ENCODE measurements at regions not wholly inside any gene's neighbourhood (a gene's known extent, or its start where the extent isn't known, plus 50 kb on each side); places are given as distances from the start of the nearest gene placed in this dataset.
A peak's percentile ranks its signal among the peaks of the same experiment; 100 is the strongest.
"Not testable (repeated sequence)": the region's sequence is repeated elsewhere in the genome, so short reads cannot be mapped to it uniquely, and the experiment has no call there.

GRCh38 chr17:30731210-30732132 lies 93.0 kb downstream of the CRLF3 start:
- intact Hi-C loops (cut with DNase I), result not testable (repeated sequence)
- DNase-seq, result peak; percentile 53 to 98 (median 80)

GRCh38 chr17:30730837-30731209 lies 93.7 kb downstream of the CRLF3 start:
- peak in 2 of 10 donors; percentile 63 for DNase-seq
- intact Hi-C loops (cut with DNase I), result not testable (repeated sequence)

GRCh38 chr17:30730171-30730836 lies 94.2 kb downstream of the CRLF3 start:
- peak in 2 of 10 donors; percentile 22 to 72 for DNase-seq
- intact Hi-C loops (cut with DNase I), result not testable (repeated sequence)

- DNase-seq, result peak in 2 of 10 donors; percentile 49 to 58
- intact Hi-C loops (cut with DNase I), result not testable (repeated sequence)
These were observed 94.9 kb downstream of the CRLF3 start for GRCh38 chr17:30729471-30730170.

- intact Hi-C loops (cut with DNase I), result not testable (repeated sequence)
- peak in 2 of 10 donors; percentile 46 to 69 for DNase-seq
These were observed 97.0 kb downstream of the CRLF3 start for GRCh38 chr17:30727517-30727916.

- peak in 2 of 10 donors; percentile 25 to 26 for DNase-seq
- intact Hi-C loops (cut with DNase I), result not testable (repeated sequence)
These were observed 97.8 kb downstream of the CRLF3 start for GRCh38 chr17:30726734-30727133.

- intact Hi-C loops (cut with DNase I), result not testable (repeated sequence)
- DNase-seq, result peak in 2 of 10 donors; percentile 6 to 47
These were observed 98.2 kb downstream of the CRLF3 start for GRCh38 chr17:30726310-30726709.

GRCh38 chr17:30724034-30724650 lies 100.3 kb downstream of the CRLF3 start:
- DNase-seq, result peak in 2 of 10 donors; percentile 12 to 49
- intact Hi-C loops (cut with DNase I), result not testable (repeated sequence)

GRCh38 chr17:30722114-30722780 lies 102.2 kb downstream of the CRLF3 start:
- DNase-seq, result peak in 2 of 10 donors; percentile 49 to 59
- intact Hi-C loops (cut with DNase I), result not testable (repeated sequence)

GRCh38 chr17:30720971-30721370 lies 103.5 kb downstream of the CRLF3 start:
- peak in 3 of 10 donors; percentile 4 to 39 (median 14) for DNase-seq
- intact Hi-C loops (cut with DNase I), result not testable (repeated sequence)

GRCh38 chr17:30720013-30720471 lies 104.5 kb downstream of the CRLF3 start:
- intact Hi-C loops (cut with DNase I), result no loop called here
- peak in 3 of 10 donors; percentile 52 to 81 (median 64) for DNase-seq

GRCh38 chr17:30719131-30719973 lies 105.1 kb downstream of the CRLF3 start:
- intact Hi-C loops (cut with DNase I), result loop anchor here (5.0 kb wide), 1 partner anchor 242 kb away; the partner anchor contains the start of gene GOSR1
- peak in 7 of 10 donors; percentile 58 to 90 (median 61) for DNase-seq

GRCh38 chr17:30718691-30719090 lies 105.8 kb downstream of the CRLF3 start:
- intact Hi-C loops (cut with DNase I), result loop anchor here (5.0 kb wide), 1 partner anchor 241 kb away; the partner anchor contains the start of gene GOSR1
- peak in 3 of 10 donors; percentile 25 to 50 (median 44) for DNase-seq

- intact Hi-C loops (cut with DNase I), result loop anchor here (5.0 kb wide), 1 partner anchor 241 kb away; the partner anchor contains the start of gene GOSR1
- DNase-seq, result peak in 2 of 10 donors; percentile 5 to 12
These were observed 106.4 kb downstream of the CRLF3 start for GRCh38 chr17:30718099-30718447.

GRCh38 chr17:30717291-30718098 lies 107.0 kb downstream of the CRLF3 start:
- intact Hi-C loops (cut with DNase I), result loop anchor here (5.0 kb wide), 1 partner anchor 240 kb away; the partner anchor contains the start of gene GOSR1
- peak in 2 of 10 donors; percentile 12 to 43 for DNase-seq

- DNase-seq, result peak in 3 of 10 donors; percentile 39 to 73 (median 65)
- intact Hi-C loops (cut with DNase I), result loop anchor here (5.0 kb wide), 1 partner anchor 239 kb away; the partner anchor contains the start of gene GOSR1
These were observed 107.8 kb downstream of the CRLF3 start for GRCh38 chr17:30716461-30717290.

All from posterior cingulate gyrus (tissue), 11 donors.